HG02798 (cell line): ENCODE measurements at regions not wholly inside any gene's neighbourhood (a gene's known extent, or its start where the extent isn't known, plus 50 kb on each side); places are given as distances from the start of the nearest gene placed in this dataset.
"Not testable (repeated sequence)": the region's sequence is repeated elsewhere in the genome, so short reads cannot be mapped to it uniquely, and the experiment has no call there.

Source experiments
- ATAC-seq: cut with Tn5 transposase; IDR thresholded peaks from one replicate; pipeline ENCODE4 v1.9.1; 2021; ENCODE audit warnings: mild to moderate bottlenecking; ENCODE audit not compliant: unreplicated experiment, poor library complexity

GRCh38 chr1:214715126-214715525, 112.1 kb downstream of the CENPF start:
- no peak for ATAC-seq

DNA sequence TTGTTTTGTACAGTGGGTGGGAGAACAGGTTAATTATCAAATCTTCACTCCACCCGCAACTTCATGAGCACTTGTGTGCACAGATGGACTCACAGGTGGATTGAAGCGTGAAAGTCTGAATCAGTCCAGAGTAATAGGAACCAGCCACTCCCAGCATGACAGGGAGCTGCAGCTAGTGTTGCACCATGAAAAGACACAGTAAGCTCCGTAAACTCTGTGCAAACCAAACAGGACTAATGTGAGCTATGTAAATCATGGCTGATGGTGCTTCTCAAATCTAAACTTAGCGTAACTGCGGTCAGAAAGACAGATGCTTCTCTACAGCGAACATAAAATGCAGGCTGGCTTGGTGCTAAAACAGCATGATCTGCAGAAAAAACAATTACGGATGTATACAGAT, 114.4 kb downstream of the CENPF start:
- ATAC-seq = no peak

GRCh38 chr1:214718724-214719123, 115.7 kb downstream of the CENPF start:
- no peak for ATAC-seq

GRCh38 chr1:214719207-214719606, 116.2 kb downstream of the CENPF start:
- no peak for ATAC-seq

DNA sequence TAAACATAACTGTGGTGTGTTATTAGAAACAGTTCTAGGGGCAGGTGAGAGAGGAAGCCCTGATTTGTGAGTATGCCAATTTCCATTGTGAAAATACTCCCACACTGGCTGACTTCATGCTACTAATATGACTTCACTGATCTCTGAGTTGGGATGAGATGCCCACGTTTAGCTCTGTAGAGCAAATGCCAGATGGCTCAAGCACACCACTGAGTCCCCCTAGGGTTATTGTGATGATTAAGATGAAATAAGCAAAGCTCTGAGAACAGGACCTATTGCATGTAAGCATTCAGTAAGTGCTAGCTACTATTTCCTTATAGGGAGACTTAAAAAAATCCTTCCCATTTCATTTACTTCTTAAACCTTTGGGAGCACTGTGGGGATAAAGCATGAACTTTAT, 117.6 kb downstream of the CENPF start:
- ATAC-seq = no peak

DNA sequence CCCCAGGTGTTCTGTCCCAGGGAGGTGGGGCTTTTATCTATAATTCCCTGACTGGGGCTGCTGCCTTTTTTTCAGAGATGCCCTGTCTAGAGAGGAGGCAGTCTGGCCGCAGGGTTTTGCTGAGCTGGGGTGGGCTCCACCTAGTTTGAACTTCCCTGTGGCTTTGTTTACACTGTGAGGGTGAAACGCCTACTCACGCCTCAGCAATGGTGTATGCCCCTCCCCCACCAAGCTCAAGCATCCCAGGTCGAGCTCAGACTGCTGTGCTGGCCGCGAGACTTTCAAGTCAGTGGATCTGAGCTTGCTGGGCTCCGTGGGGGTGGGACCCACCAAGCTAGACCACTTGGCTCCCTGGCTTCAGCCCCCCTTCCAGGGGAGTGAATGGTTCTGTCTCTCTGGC, 124.3 kb downstream of the CENPF start:
- no peak for ATAC-seq

DNA sequence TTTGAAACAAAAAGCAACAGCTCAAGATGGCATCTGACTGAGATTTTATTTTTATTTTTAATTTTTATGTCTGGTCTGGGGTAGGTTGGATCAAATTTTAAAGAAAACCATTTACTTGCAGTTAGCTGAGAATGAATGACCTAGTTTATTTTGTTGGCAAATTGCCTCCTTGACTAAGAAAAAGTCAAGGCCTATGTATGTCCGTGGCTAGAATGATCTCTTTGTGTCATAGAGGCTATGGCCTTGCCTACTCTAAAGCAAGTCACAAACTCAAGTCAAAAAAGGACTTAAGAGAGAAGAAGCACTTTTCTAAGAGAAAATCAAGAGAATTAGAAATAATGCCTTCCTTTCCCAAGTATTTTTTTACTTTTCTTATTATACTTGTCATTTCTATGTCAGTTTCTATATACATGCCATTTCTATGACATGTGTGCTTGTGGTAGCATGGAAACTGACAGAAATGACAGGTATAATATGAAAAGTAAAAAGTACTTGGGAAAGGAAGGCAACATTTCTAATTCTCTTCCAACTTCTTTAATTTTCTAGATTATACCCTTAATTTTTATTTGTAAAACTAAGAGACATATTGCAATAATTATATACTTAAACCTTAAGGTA, 136.7 kb downstream of the CENPF start:
- ATAC-seq = no peak

DNA sequence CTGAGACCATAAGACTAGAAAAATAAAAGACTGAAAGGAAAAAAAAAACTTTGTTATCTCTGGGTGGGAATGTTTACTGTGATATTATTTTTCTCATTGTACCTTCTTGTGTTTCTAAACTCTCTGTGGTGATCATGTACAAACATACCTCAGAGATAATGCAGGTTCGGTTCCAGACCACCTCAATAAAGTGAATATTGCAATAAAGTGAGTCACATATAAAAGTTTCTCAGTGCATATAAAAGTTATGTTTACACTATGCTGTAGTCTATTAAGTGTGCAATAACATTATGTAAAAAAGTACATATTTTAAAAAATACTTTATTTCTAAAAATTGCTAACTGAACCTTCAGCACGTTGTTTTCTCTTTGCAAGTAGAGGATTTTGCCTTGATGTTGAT, 137.5 kb downstream of the CENPF start:
- no peak for ATAC-seq

DNA sequence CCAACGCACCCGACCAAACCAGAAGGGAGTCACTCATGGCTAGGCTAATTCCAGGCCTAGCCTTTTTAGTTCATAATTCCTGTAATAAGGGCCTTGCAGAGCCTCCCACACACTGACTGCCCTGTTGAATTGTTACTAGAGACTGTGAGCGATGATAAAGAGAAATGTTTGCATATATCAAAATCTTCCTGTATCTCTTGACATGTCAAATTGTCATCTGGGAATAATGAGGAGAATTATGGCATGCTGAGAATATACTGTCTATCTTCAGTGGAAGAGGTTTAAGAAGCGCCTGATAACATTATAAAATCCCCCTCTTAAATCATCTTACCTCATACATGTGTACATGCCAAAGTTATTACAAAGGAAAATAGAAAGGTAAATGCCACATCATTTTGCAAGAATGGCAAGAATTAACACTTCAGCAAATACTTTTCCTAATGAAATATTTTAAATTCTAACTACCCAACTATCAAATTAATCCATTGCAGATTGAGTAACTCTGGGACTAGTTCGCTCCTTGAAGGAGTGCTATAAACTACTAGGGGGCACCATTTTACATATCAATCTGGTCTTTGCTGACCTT, 144.1 kb downstream of the CENPF start:
- no peak for ATAC-seq

DNA sequence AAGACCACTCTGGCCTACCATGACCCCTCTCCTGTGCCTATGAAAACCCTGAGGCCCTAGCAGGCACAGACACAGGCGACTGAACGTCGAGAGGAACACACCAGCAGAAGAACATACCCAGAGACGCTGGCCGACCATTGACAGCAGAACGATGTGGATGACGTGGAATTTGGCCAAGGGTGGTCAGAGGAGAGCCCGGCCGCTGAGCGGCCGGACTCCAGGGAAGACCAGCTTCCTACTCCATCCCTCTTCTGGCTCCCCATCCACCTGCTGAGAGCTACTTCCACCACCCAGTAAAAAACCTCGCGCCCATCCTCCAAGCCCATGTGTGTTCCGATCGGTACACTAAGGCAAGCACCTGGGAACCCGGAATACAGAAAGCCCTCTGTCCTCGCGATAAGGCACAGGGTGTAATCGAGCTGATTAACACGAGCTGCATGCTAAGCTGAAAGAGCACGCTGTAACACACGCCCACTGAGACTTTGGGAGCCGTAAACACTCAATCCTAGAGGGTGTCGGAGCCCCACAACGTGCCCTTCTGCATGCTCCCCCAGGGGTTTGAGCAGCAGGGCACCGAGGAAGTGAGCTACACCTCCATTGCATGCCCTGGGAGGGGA, 150.3 kb downstream of the CENPF start:
- ATAC-seq = no peak

DNA sequence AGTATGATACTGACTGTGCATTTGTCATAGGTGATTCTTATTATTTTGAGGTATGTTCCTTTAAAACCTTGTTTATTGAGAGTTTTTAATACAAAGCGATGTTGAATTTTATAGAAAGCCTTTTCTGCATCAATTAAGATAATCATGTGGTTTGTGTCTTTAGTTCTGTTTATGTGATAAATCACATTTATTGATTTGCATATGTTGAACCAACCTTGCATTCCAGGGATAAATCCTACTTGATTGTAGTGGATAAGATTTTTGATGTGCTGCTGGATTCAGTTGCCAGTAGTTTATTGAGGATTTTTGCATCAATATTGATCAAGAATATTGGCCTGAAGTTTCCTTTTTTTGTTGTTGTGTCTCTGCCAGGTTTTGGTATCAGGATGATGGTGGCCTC, 158.0 kb downstream of the CENPF start:
- ATAC-seq = no peak

DNA sequence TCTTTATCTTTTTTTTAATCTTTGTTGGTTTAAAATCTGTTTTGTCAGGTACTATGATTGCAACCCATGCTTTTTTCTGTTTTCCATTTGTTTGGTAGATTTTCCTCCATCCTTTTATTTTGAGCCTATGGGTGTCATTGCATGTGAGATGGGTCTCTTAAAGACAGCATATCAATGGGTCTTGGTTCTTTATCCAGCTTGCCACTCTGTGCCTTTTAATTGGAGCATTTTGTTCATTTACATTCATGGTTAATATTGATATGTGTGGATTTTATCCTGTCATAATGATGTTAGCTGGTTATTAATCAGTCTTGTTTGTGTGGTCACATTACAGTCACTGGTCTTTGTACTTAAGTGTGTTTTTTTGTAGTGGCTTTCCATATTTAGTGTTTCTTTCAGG, 159.9 kb downstream of the CENPF start:
- ATAC-seq = no peak

GRCh38 chr1:214764502-214764901, 161.5 kb downstream of the CENPF start:
- ATAC-seq = no peak

- ATAC-seq = no peak
Measured at GRCh38 chr1:214767221-214767620, 164.2 kb downstream of the CENPF start.

- not testable (repeated sequence) for ATAC-seq
Measured at GRCh38 chr1:214769666-214770065, 166.7 kb downstream of the CENPF start.

DNA sequence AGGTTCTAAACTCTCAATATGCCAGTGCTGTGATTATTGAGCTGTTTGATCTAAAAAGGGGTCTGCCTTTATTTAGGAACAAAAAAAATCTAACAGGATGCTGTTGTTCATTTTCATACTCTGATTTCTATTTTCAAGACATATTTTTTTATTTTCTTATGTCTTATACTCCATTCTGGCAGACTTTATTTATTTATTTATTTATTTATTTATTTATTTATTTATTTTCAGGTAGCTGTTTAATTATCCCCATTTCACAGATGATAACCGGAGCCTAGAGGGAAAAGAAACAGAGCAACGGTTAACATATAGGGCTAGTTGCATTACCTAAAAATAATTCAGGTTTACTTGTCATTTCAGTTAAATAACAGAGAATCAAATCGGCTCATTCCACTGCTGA, 174.4 kb downstream of the CENPF start:
- ATAC-seq = no peak

- no peak for ATAC-seq
Measured at GRCh38 chr1:214791961-214792360, 189.0 kb downstream of the CENPF start.

GRCh38 chr1:214792527-214793186, 189.7 kb downstream of the CENPF start:
- ATAC-seq = no peak

DNA sequence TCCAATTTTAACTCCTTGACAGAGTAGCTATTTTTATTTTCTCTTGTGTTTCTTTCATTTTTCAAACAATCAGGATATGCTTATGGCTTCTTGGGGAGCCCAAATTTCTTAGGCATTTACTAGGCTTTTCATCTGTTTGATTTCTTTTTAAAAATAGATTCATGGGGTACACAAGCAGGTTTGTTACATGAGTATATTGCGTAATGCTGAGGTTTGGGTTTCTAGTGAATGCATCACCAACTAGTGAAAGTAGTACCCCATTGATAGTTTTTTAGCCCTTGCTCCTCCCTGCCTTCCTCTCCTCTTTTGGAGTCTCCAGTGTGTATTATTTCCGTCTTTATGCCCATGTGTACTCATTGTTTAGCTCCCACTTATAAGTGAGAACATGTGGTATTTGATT, 190.7 kb downstream of the CENPF start:
- ATAC-seq = no peak

GRCh38 chr1:214801191-214801590, 198.2 kb downstream of the CENPF start:
- ATAC-seq = no peak

GRCh38 chr1:214808845-214809460, 206.0 kb downstream of the CENPF start:
- no peak for ATAC-seq
